ENCODE measurements at regions not wholly inside any gene's neighbourhood (a gene's known extent, or its start where the extent isn't known, plus 50 kb on each side); places are given as distances from the start of the nearest gene placed in this dataset.

DNA sequence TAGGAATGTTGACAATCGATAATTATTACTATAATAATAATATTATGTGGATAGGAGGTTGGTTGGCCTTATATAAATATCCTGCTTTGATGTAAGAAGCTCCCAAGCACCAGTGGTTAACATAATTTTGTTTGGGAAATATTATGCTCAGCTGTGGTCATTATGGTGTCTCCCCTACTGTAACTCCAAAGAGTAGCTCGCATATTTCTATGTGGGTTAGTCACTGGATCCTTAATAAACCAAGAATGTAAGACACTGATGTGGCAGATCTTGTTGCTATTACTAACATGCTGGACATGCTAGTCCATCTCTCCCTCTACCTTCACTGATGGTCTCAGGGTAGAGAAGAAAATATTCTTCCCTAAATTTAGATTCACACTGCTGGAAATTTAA is 79.2 kb upstream of the RALGPS2 start:
- H3K27ac Mint-ChIP-seq = no peak overlapping the region
- no peaks in the 10 kb centered on the region for H3K9me3 ChIP-seq (ENCODE audit: control insufficient read depth in 1 of 2, insufficient read depth in 1 of 2, low read length in 2 of 2)
- H3K36me3 ChIP-seq (ENCODE audit: insufficient read depth, low read length) = no peaks in the 10 kb centered on the region
- no peaks in the 10 kb centered on the region for H3K4me1 ChIP-seq (ENCODE audit: insufficient read depth, low read length)
- no peaks in the 10 kb centered on the region for H3K9me3 Mint-ChIP-seq
- H3K36me3 Mint-ChIP-seq (ENCODE audit: low read depth) = no peaks in the 10 kb centered on the region
- H3K27ac ChIP-seq (ENCODE audit: low read depth in 1 of 2, low read length in 2 of 2) = no peak overlapping the region
- no peak overlapping the region for H3K4me3 ChIP-seq (ENCODE audit: low read length)
- H3K4me1 Mint-ChIP-seq (ENCODE audit: low read depth) = no peaks in the 10 kb centered on the region
- DNase-seq (no peak), ATAC-seq (ENCODE audit: poor library complexity) (no peak)
- TF ChIP-seq, protein P1, sequence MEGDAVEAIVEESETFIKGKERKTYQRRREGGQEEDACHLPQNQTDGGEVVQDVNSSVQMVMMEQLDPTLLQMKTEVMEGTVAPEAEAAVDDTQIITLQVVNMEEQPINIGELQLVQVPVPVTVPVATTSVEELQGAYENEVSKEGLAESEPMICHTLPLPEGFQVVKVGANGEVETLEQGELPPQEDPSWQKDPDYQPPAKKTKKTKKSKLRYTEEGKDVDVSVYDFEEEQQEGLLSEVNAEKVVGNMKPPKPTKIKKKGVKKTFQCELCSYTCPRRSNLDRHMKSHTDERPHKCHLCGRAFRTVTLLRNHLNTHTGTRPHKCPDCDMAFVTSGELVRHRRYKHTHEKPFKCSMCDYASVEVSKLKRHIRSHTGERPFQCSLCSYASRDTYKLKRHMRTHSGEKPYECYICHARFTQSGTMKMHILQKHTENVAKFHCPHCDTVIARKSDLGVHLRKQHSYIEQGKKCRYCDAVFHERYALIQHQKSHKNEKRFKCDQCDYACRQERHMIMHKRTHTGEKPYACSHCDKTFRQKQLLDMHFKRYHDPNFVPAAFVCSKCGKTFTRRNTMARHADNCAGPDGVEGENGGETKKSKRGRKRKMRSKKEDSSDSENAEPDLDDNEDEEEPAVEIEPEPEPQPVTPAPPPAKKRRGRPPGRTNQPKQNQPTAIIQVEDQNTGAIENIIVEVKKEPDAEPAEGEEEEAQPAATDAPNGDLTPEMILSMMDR (IDR thresholded peaks at IDR 0.05) = no peak
- ChIA-PET CTCF (no interaction called here), POLR2A (no interaction called here)
- peaks cover 0 to 2% of the 10 kb centered on the region in 2 experiments for H3K27me3 ChIP-seq (ENCODE audit: control insufficient read depth in 1 of 2, insufficient read depth in 2 of 2, low read length in 2 of 2)
- intact Hi-C loops (cut with DNase I, micrococcal nuclease) = no loop called here
- no peak overlapping the region for H3K4me3 Mint-ChIP-seq
- H3K27me3 Mint-ChIP-seq = peaks cover 31% of the 10 kb centered on the region

DNA sequence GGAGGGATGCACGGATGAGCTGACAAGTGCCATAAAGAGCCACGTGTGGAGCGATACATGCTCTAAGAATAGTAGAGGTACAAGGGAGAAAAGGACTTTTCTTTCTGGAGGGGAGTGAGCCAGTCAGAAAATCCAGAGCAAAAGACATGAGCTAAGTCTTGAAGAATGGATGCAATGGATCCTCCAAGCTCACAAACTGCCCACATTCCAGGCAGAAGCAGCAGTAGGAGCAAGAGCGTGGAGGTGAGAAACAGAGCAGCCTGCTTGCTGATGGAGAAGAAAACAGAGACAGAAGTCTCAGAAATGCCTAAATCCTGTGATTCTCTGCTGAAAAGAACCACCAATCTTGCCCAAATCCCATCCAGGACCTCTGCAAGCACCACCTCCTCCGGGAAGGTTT is 78.2 kb upstream of the RALGPS2 start:
- H3K36me3 ChIP-seq (ENCODE audit: insufficient read depth, low read length) = no peaks in the 10 kb centered on the region
- no peak overlapping the region for H3K4me3 Mint-ChIP-seq
- intact Hi-C loops (cut with DNase I, micrococcal nuclease) = no loop called here
- H3K4me1 ChIP-seq (ENCODE audit: insufficient read depth, low read length) = no peaks in the 10 kb centered on the region
- ChIA-PET POLR2A (no interaction called here), CTCF (no interaction called here)
- TF ChIP-seq, protein P1 (IDR thresholded peaks at IDR 0.05) = no peak
- peaks cover 0 to 6% of the 10 kb centered on the region in 2 experiments for H3K27me3 ChIP-seq (ENCODE audit: control insufficient read depth in 1 of 2, insufficient read depth in 2 of 2, low read length in 2 of 2)
- no peak overlapping the region for H3K27ac ChIP-seq (ENCODE audit: low read depth in 1 of 2, low read length in 2 of 2)
- H3K4me3 ChIP-seq (ENCODE audit: low read length) = no peak overlapping the region
- no peaks in the 10 kb centered on the region for H3K9me3 ChIP-seq (ENCODE audit: control insufficient read depth in 1 of 2, insufficient read depth in 1 of 2, low read length in 2 of 2)
- no peak for ATAC-seq (ENCODE audit: poor library complexity)
- H3K27me3 Mint-ChIP-seq = peaks cover 39% of the 10 kb centered on the region
- H3K4me1 Mint-ChIP-seq (ENCODE audit: low read depth) = no peaks in the 10 kb centered on the region
- no peak overlapping the region for H3K27ac Mint-ChIP-seq
- H3K9me3 Mint-ChIP-seq = no peaks in the 10 kb centered on the region
- DNase-seq = no peak
- H3K36me3 Mint-ChIP-seq (ENCODE audit: low read depth) = no peaks in the 10 kb centered on the region

DNA sequence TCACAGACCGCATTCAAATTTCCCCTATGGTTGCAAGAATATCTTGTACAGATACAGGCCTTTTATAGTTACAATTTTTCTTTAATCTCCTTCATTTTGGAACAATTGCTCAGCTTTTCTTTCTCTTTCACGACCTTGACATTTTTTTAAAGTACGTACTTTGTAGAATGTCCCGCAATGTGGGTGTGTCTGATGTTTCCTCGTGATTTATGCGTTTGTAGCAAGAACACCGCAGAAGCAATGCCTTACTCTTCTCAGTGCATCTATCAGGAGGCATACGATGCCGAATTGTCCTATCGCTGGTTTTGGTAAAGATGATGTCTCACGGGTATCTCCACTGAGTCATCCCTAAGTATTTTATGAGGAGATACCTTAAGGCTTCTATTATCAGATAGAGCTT is 76.9 kb upstream of the RALGPS2 start:
- peaks cover 48% of the 10 kb centered on the region for H3K27me3 Mint-ChIP-seq
- no peaks in the 10 kb centered on the region for H3K36me3 Mint-ChIP-seq (ENCODE audit: low read depth)
- Histone ChIP-seq H3K27me3 (ENCODE audit: control insufficient read depth in 1 of 2, insufficient read depth in 2 of 2, low read length in 2 of 2) (peaks cover 0 to 6% of the 10 kb centered on the region in 2 experiments), H3K27ac (ENCODE audit: low read depth in 1 of 2, low read length in 2 of 2) (no peak overlapping the region), H3K4me1 (ENCODE audit: insufficient read depth, low read length) (no peaks in the 10 kb centered on the region), H3K9me3 (ENCODE audit: control insufficient read depth in 1 of 2, insufficient read depth in 1 of 2, low read length in 2 of 2) (no peaks in the 10 kb centered on the region), H3K36me3 (ENCODE audit: insufficient read depth, low read length) (no peaks in the 10 kb centered on the region), H3K4me3 (ENCODE audit: low read length) (no peak overlapping the region)
- ATAC-seq (ENCODE audit: poor library complexity) = no peak
- no peak overlapping the region for H3K4me3 Mint-ChIP-seq
- ChIA-PET CTCF (no interaction called here), POLR2A (no interaction called here)
- TF ChIP-seq, protein P1 (IDR thresholded peaks at IDR 0.05) = no peak
- no peaks in the 10 kb centered on the region for H3K4me1 Mint-ChIP-seq (ENCODE audit: low read depth)
- no peaks in the 10 kb centered on the region for H3K9me3 Mint-ChIP-seq
- H3K27ac Mint-ChIP-seq = no peak overlapping the region
- no peak for DNase-seq
- intact Hi-C loops (cut with DNase I, micrococcal nuclease) = no loop called here
